Ovary (tissue), 7 donors: ENCODE measurements at regions not wholly inside any gene's neighbourhood (a gene's known extent, or its start where the extent isn't known, plus 50 kb on each side); places are given as distances from the start of the nearest gene placed in this dataset.

Source experiments
- DNase-seq, 5 donors: peaks; one replicate each; pipeline ENCODE4 v3.0.0-alpha.2; 2019 to 2020
- H3K27ac ChIP-seq, 2 donors: fragments of 200-600 bp; one replicate each; pipeline versions ENCODE4 v1.5.1 to v1.8.0; 2019 to 2022
- H3K27me3 ChIP-seq: fragments of 200-600 bp; one replicate; pipeline ENCODE4 v1.8.0; 2022
- H3K36me3 ChIP-seq: fragments of 200-600 bp; sonication (generic); one replicate; pipeline ENCODE4 v1.5.1; 2019
- H3K4me1 ChIP-seq: one replicate; pipeline ENCODE4 v1.8.1; 2013; ENCODE audit warnings: mild to moderate bottlenecking, moderate library complexity; ENCODE audit not compliant: insufficient read depth
- H3K4me3 ChIP-seq: fragments of 200-600 bp; sonication (generic); one replicate; pipeline ENCODE4 v1.5.1; 2017
- H3K9me3 ChIP-seq, 2 donors: fragments of 200-600 bp in 1 of 2; sonication (generic) in 1 of 2; one replicate each; pipeline versions ENCODE4 v1.5.1 to v1.8.1; 2013 to 2019; ENCODE audit warnings: mild to moderate bottlenecking in 1 of 2, moderate library complexity in 1 of 2
- CTCF ChIP-seq, 3 donors: fragments of 450-650 bp in 2 of 3; fragments of 200-600 bp in 1 of 3; IDR thresholded peaks; one replicate each; pipeline versions ENCODE4 v1.5.1 to v1.8.0; 2016 to 2022; ENCODE audit warnings: antibody characterized with exemption in 3 of 3, mild to moderate bottlenecking in 1 of 3
- EP300 ChIP-seq: sonication (generic); formaldehyde crosslinking; IDR thresholded peaks from one replicate; pipeline ENCODE4 v1.6.1; 2017; ENCODE audit warnings: antibody characterized with exemption
- POLR2A ChIP-seq: fragments of 450-650 bp; IDR thresholded peaks from one replicate; pipeline ENCODE4 v1.6.1; 2017; ENCODE audit warnings: antibody characterized with exemption, mild to moderate bottlenecking, moderate library complexity
- WGBS, 3 donors: extraction: QIAGEN DNeasy Blood & Tissue Kit in 1 of 3; methylation state at CpG; one replicate each; pipeline versions ENCODE4 v1.1.5 to v1.1.7; 2013 to 2017; 5-methylcytosine and 5-hydroxymethylcytosine counted together
- intact Hi-C, 4 donors: fragments of 100-400 bp; cut with DNase I; formaldehyde crosslinking; loops; one replicate each; pipeline versions ENCODE4 v1.11.0 to v1.15.1; 2022 to 2023
- donor health status: DM: no; HTN: no; CAD: no; lungs with moderate emphysema.
- donor health status: DM: no; HTN: no; CAD: no.
- donor health status: Bipolar disorder and iron deficiency.
- donor health status: DM: no; HTN: no; CAD: no.
- donor health status: DM: yes; HTN: yes; CAD: no.

- Histone ChIP-seq H3K4me1 (peaks cover 2% of the 10 kb centered on the region), H3K27ac (no peak overlapping the region), H3K9me3 (no peaks in the 10 kb centered on the region), H3K4me3 (no peak overlapping the region), H3K36me3 (no peaks in the 10 kb centered on the region), H3K27me3 (no peaks in the 10 kb centered on the region)
- TF ChIP-seq EP300 (no peak), POLR2A (no peak), CTCF (IDR thresholded peaks at IDR 0.05) (no peak)
- 27 to 41% (median 38%) methylated on average over 8 of the region's 8 CpGs for WGBS, 3 donors
- peak in 3 of 5 donors; percentile 14 to 55 (median 42) for DNase-seq
- intact Hi-C loops, result no loop called here
Measured at GRCh38 chr20:48564982-48565539, 262.7 kb downstream of the PREX1 start.

- intact Hi-C loops, result no loop called here
- WGBS, 3 donors, result 93 to 94% (median 93%) methylated on average over 21 of the region's 21 CpGs
Measured at GRCh38 chr20:48563191-48563870, 264.5 kb downstream of the PREX1 start.

GRCh38 chr20:48562586-48563116 is 265.1 kb downstream of the PREX1 start:
- Histone ChIP-seq H3K27me3 (no peaks in the 10 kb centered on the region), H3K4me3 (no peak overlapping the region), H3K36me3 (no peaks in the 10 kb centered on the region), H3K9me3 (no peaks in the 10 kb centered on the region), H3K27ac (no peak overlapping the region), H3K4me1 (peaks cover 2% of the 10 kb centered on the region)
- no peak for DNase-seq
- TF ChIP-seq POLR2A, result no peak
- no peak for TF ChIP-seq CTCF (IDR thresholded peaks at IDR 0.05)
- TF ChIP-seq EP300, result no peak
- intact Hi-C loops, result no loop called here
- WGBS, 3 donors, result 75 to 86% (median 77%) methylated on average over 5 of the region's 5 CpGs

More at GRCh38 chr20:48563191-48563870, 264.5 kb downstream of the PREX1 start:
- Histone ChIP-seq H3K27me3 (no peaks in the 10 kb centered on the region), H3K27ac (no peak overlapping the region), H3K9me3 (no peaks in the 10 kb centered on the region), H3K4me1 (peaks cover 2% of the 10 kb centered on the region), H3K36me3 (no peaks in the 10 kb centered on the region), H3K4me3 (no peak overlapping the region)
- DNase-seq, result no peak
- no peak for TF ChIP-seq EP300
- no peak for TF ChIP-seq POLR2A
- no peak for TF ChIP-seq CTCF (IDR thresholded peaks at IDR 0.05)

GRCh38 chr20:48558906-48559305 is 268.9 kb downstream of the PREX1 start:
- H3K36me3 ChIP-seq, result no peaks in the 10 kb centered on the region
- no peaks in the 10 kb centered on the region for H3K9me3 ChIP-seq
- WGBS, 3 donors, result 83 to 89% (median 84%) methylated on average over 4 of the region's 4 CpGs
- H3K4me3 ChIP-seq, result no peak overlapping the region
- TF ChIP-seq EP300 (no peak), CTCF (IDR thresholded peaks at IDR 0.05) (no peak), POLR2A (no peak)
- H3K4me1 ChIP-seq, result no peaks in the 10 kb centered on the region
- intact Hi-C loops, result no loop called here
- H3K27ac ChIP-seq, result no peak overlapping the region
- no peaks in the 10 kb centered on the region for H3K27me3 ChIP-seq
- no peak for DNase-seq
